Activated naive CD4-positive, alpha-beta T cell treated with anti-CD3 and anti-CD28 coated beads, Interleukin-2, amount 50 U/mL, for 24 hours (primary cell): ENCODE measurements at regions not wholly inside any gene's neighbourhood (a gene's known extent, or its start where the extent isn't known, plus 50 kb on each side); places are given as distances from the start of the nearest gene placed in this dataset.

Source experiments
- H3K27ac Mint-ChIP-seq: one replicate; pipeline ENCODE4 v1.8.0; 2021; ENCODE audit warnings: mild to moderate bottlenecking, mixed read lengths
- H3K27me3 Mint-ChIP-seq: one replicate; pipeline ENCODE4 v1.8.0; 2021; ENCODE audit warnings: mixed read lengths
- H3K36me3 Mint-ChIP-seq: one replicate; pipeline ENCODE4 v1.8.0; 2021; ENCODE audit warnings: mixed read lengths
- H3K4me1 Mint-ChIP-seq: one replicate; pipeline ENCODE4 v1.8.0; 2021; ENCODE audit warnings: mixed read lengths
- H3K4me3 Mint-ChIP-seq: one replicate; pipeline ENCODE4 v1.8.0; 2021; ENCODE audit warnings: mild to moderate bottlenecking, mixed read lengths
- H3K9me3 Mint-ChIP-seq: one replicate; pipeline ENCODE4 v1.8.0; 2021; ENCODE audit warnings: mixed read lengths

DNA sequence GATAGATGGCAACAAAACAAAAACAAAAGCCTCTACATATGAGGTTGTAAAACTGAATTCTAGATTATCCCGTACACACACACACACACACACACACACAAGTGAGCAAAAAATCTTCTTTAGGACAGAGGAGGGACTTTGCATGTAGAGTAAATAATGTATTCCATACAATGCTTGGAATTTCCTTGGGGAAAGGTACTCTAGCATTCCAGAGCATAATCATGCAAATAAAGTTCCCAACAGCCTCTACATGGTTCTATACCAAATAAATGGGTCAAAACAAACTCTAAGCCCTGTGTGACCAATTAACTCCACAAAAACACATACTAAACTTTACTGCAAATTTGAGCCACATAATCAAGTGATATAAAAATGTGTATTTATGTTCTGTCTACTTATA lies 191.4 kb downstream of the RBM43 start:
- Mint-ChIP-seq H3K27me3 (peaks cover 5% of the 10 kb centered on the region), H3K36me3 (no peaks in the 10 kb centered on the region), H3K4me3 (no peak overlapping the region), H3K4me1 (no peaks in the 10 kb centered on the region), H3K27ac (no peak overlapping the region), H3K9me3 (peaks cover 4% of the 10 kb centered on the region)

GRCh38 chr2:151067658-151068369 lies 193.8 kb downstream of the RBM43 start:
- H3K9me3 Mint-ChIP-seq: no peaks in the 10 kb centered on the region
- H3K36me3 Mint-ChIP-seq: no peaks in the 10 kb centered on the region
- no peak overlapping the region for H3K4me3 Mint-ChIP-seq
- H3K27me3 Mint-ChIP-seq: peaks cover 3% of the 10 kb centered on the region
- H3K27ac Mint-ChIP-seq: no peak overlapping the region
- H3K4me1 Mint-ChIP-seq: no peaks in the 10 kb centered on the region

- Mint-ChIP-seq H3K36me3 (no peaks in the 10 kb centered on the region), H3K4me3 (no peak overlapping the region), H3K27ac (no peak overlapping the region), H3K9me3 (no peaks in the 10 kb centered on the region), H3K4me1 (no peaks in the 10 kb centered on the region), H3K27me3 (no peaks in the 10 kb centered on the region)
Observed at GRCh38 chr2:151063271-151063670, 198.4 kb downstream of the RBM43 start.

DNA sequence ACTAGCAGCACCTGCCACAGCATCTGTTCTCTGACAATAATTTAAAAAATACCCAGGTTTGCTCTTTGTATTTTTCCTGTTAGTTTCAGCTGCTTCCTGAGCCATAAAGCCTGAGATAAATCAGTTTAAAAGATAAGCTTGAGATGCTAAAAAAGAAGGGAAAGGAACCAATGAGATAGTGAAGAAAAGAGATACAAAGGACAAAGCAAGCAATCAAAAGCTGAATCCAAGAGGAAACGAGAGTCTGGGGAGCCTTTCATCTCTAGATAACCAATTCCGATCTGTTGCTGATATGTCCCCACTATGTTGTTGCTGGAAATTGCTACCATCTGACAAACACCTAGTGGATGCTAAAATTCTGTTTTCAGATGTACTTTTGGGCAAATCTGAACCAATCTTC lies 201.4 kb downstream of the RBM43 start:
- H3K4me3 Mint-ChIP-seq: no peak overlapping the region
- H3K9me3 Mint-ChIP-seq: no peaks in the 10 kb centered on the region
- H3K27me3 Mint-ChIP-seq: no peaks in the 10 kb centered on the region
- no peaks in the 10 kb centered on the region for H3K4me1 Mint-ChIP-seq
- no peak overlapping the region for H3K27ac Mint-ChIP-seq
- H3K36me3 Mint-ChIP-seq: no peaks in the 10 kb centered on the region

GRCh38 chr2:151056870-151057269 lies 204.8 kb downstream of the RBM43 start:
- Mint-ChIP-seq H3K9me3 (no peaks in the 10 kb centered on the region), H3K27ac (no peak overlapping the region), H3K27me3 (no peaks in the 10 kb centered on the region), H3K4me1 (peaks cover 2% of the 10 kb centered on the region), H3K4me3 (no peak overlapping the region), H3K36me3 (no peaks in the 10 kb centered on the region)

DNA sequence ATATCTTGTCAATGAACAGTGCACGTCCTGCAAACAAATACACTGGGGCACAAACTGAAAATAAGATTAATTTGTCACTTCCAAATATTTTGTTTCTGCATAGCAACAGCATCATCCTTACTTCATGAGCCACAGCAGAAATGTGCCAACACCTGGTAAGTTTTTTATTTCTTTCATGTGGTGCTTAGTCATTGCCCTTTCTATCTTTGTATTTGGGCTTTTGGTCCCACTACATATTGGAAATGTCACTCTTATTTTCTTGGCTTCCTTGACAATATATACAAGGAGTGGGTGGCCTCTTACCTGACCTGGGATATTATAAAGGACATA lies 208.0 kb downstream of the RBM43 start:
- H3K27me3 Mint-ChIP-seq: no peaks in the 10 kb centered on the region
- no peaks in the 10 kb centered on the region for H3K36me3 Mint-ChIP-seq
- peaks cover 7% of the 10 kb centered on the region for H3K4me1 Mint-ChIP-seq
- no peak overlapping the region for H3K27ac Mint-ChIP-seq
- no peak overlapping the region for H3K4me3 Mint-ChIP-seq
- H3K9me3 Mint-ChIP-seq: no peaks in the 10 kb centered on the region

GRCh38 chr2:151052850-151053660 lies 208.6 kb downstream of the RBM43 start:
- Mint-ChIP-seq H3K36me3 (no peaks in the 10 kb centered on the region), H3K9me3 (no peaks in the 10 kb centered on the region), H3K27ac (no peak overlapping the region), H3K4me3 (no peak overlapping the region), H3K4me1 (peaks cover 7% of the 10 kb centered on the region), H3K27me3 (no peaks in the 10 kb centered on the region)

GRCh38 chr2:151051574-151052220 lies 210.0 kb downstream of the RBM43 start:
- H3K27me3 Mint-ChIP-seq: no peaks in the 10 kb centered on the region
- no peaks in the 10 kb centered on the region for H3K36me3 Mint-ChIP-seq
- H3K4me1 Mint-ChIP-seq: peaks cover 7% of the 10 kb centered on the region
- no peak overlapping the region for H3K4me3 Mint-ChIP-seq
- H3K9me3 Mint-ChIP-seq: no peaks in the 10 kb centered on the region
- H3K27ac Mint-ChIP-seq: no peak overlapping the region

DNA sequence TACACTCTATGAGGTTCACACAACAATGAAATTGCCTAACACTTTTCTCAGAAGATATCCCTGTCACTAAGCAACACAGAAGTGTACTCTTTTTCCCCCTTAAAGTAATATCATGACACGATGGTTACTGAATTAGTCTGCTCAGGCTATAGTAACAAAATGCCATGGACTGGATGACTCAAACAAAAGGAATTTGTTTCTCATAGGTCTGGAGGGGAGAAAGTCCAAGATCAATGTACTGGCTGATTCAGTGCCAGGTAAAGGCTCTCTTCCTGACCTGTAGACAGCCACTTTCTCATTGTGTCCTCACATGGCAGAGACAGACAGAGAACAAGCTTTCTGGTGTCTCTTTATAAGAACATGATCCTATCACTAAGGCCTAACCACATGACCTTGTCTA lies 211.9 kb downstream of the RBM43 start:
- no peak overlapping the region for H3K27ac Mint-ChIP-seq
- no peaks in the 10 kb centered on the region for H3K36me3 Mint-ChIP-seq
- H3K9me3 Mint-ChIP-seq: no peaks in the 10 kb centered on the region
- H3K4me3 Mint-ChIP-seq: no peak overlapping the region
- no peaks in the 10 kb centered on the region for H3K27me3 Mint-ChIP-seq
- H3K4me1 Mint-ChIP-seq: peaks cover 7% of the 10 kb centered on the region

DNA sequence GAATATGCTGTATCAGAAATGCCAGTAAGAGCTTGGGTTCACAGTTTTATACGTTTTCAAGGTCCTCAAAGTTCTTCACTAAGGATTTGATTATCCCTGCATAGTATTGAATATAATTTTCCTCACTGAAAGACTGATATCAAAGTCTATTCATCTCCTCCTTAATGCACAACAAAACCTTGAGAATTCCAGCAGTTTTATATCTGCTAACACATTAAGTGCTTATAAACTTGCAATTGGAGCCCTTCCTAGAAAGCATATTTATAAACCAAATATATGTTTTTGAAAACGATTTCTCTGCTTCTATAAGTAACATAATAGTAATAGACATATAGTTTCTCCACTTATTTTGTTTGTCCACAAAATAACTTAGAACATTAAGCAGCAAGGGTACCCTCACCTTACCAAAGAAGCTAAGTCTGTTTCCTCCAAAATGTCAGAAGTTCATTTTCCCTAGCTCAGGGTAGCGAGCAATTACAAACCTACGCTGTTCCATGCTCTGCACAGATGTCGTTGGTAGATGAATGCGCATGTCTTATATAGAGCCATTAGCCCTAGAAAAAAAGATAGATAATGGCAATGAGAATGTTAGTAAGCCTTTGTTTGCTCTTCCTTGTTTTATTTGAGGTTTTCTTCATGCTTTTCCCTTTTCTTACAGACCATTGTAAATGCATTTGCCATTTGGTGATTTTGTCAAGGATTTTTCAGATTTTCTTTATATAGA lies 213.2 kb downstream of the RBM43 start:
- peaks cover 7% of the 10 kb centered on the region for H3K4me1 Mint-ChIP-seq
- no peaks in the 10 kb centered on the region for H3K9me3 Mint-ChIP-seq
- no peak overlapping the region for H3K4me3 Mint-ChIP-seq
- no peak overlapping the region for H3K27ac Mint-ChIP-seq
- H3K27me3 Mint-ChIP-seq: no peaks in the 10 kb centered on the region
- H3K36me3 Mint-ChIP-seq: no peaks in the 10 kb centered on the region

- H3K27me3 Mint-ChIP-seq: no peaks in the 10 kb centered on the region
- no peaks in the 10 kb centered on the region for H3K36me3 Mint-ChIP-seq
- no peaks in the 10 kb centered on the region for H3K9me3 Mint-ChIP-seq
- no peaks in the 10 kb centered on the region for H3K4me1 Mint-ChIP-seq
- H3K4me3 Mint-ChIP-seq: no peak overlapping the region
- H3K27ac Mint-ChIP-seq: no peak overlapping the region
Observed at GRCh38 chr2:151043484-151043883, 218.2 kb downstream of the RBM43 start.

GRCh38 chr2:151042964-151043363 lies 218.7 kb downstream of the RBM43 start:
- Mint-ChIP-seq H3K9me3 (no peaks in the 10 kb centered on the region), H3K27me3 (no peaks in the 10 kb centered on the region), H3K4me1 (no peaks in the 10 kb centered on the region), H3K36me3 (no peaks in the 10 kb centered on the region), H3K27ac (no peak overlapping the region), H3K4me3 (no peak overlapping the region)

DNA sequence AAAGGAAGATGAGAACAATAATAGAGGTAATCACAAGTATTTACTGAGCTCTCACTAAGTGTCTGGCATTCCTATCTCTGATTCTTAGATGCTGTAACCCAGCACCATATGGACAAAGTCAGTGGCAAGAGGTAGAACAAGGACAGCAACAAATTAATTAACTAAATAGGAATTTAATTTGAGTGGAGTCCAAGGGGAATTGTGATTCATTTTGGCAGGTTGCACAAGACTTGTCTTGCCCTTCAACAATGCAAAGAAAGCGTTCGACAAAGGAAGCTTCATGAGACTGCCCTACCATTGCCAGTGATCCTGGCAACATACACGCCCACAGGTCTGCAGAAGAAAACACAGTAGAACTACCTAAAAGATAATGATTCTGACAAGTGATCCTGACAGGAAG lies 221.6 kb downstream of the RBM43 start:
- Mint-ChIP-seq H3K27ac (no peak overlapping the region), H3K36me3 (no peaks in the 10 kb centered on the region), H3K27me3 (peaks cover 2% of the 10 kb centered on the region), H3K4me1 (no peaks in the 10 kb centered on the region), H3K9me3 (no peaks in the 10 kb centered on the region), H3K4me3 (no peak overlapping the region)

DNA sequence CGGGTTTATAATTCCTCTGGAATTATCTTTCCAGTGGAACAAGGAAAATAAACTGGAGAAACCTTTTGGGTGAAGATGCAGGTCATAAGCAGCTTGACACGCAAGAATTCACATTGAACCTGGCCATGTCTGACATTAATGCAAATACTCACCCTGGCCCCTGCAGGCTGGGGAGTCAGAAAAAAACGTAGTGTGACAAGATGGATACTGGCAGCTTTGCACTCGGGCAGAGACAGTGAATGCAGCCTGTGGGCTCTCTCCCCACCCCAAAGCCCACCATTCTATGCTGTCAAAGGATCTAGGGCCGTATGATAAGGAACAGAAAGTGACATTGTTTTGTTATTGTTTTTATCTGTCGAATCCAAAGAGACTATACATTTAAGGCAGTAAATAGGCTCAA lies 223.1 kb downstream of the RBM43 start:
- no peak overlapping the region for H3K4me3 Mint-ChIP-seq
- no peaks in the 10 kb centered on the region for H3K36me3 Mint-ChIP-seq
- no peaks in the 10 kb centered on the region for H3K4me1 Mint-ChIP-seq
- H3K27me3 Mint-ChIP-seq: peaks cover 2% of the 10 kb centered on the region
- no peak overlapping the region for H3K27ac Mint-ChIP-seq
- no peaks in the 10 kb centered on the region for H3K9me3 Mint-ChIP-seq

- Mint-ChIP-seq H3K9me3 (no peaks in the 10 kb centered on the region), H3K27ac (no peak overlapping the region), H3K36me3 (no peaks in the 10 kb centered on the region), H3K4me3 (no peak overlapping the region), H3K4me1 (no peaks in the 10 kb centered on the region), H3K27me3 (peaks cover 2% of the 10 kb centered on the region)
Observed at GRCh38 chr2:151037434-151037833, 224.2 kb downstream of the RBM43 start.
